ENCODE measurements at regions not wholly inside any gene's neighbourhood (a gene's known extent, or its start where the extent isn't known, plus 50 kb on each side); places are given as distances from the start of the nearest gene placed in this dataset.

- TF ChIP-seq CTCF (IDR thresholded peaks at IDR 0.05) (no peak), POLR2A (IDR thresholded peaks at IDR 0.05) (no peak)
These were observed 1667.8 kb downstream of the PLA2G4A start for GRCh38 chr1:188496506-188496905.
